Endothelial cell of umbilical vein (primary cell): ENCODE measurements at regions not wholly inside any gene's neighbourhood (a gene's known extent, or its start where the extent isn't known, plus 50 kb on each side); places are given as distances from the start of the nearest gene placed in this dataset.

Source experiments
- BruUV-seq: library from RNA; stranded (reverse); fragments of 400-500 nt; replicated peaks from 2 replicates; lab custom pipeline; 2021; lab: Mats Ljungman, UMichigan
- CTCF ChIA-PET: fragments of 300-600, 350-600 bp; sonication (Branson Sonifier 250); formaldehyde crosslinking; loops from one replicate; lab custom pipeline; 2021; ENCODE audit warnings: antibody characterized with exemption, inconsistent platforms; lab: Charles Lee
- POLR2A ChIA-PET: fragments of 300-600, 350-600 bp; sonication (Branson Sonifier 250); formaldehyde crosslinking; loops from one replicate; lab custom pipeline; 2021; ENCODE audit warnings: antibody characterized with exemption, inconsistent platforms; lab: Charles Lee
- DNase-seq: peaks from one replicate; pipeline ENCODE4 v3.0.0-alpha.2; 2011; ENCODE audit warnings: low read depth, low spot score
- FAIRE-seq: peaks from 2 replicates; lab custom pipeline; 2011; peaks lifted over from hg19 to GRCh38; lab: Jason Lieb, UNC
- H2AFZ ChIP-seq: 2 replicates; pipeline ENCODE4 v1.6.0; 2012; ENCODE audit warnings: low read depth, low read length, control low read depth, inconsistent platforms
- H3K27ac ChIP-seq: 2 replicates; pipeline ENCODE4 v1.5.1; 2011; ENCODE audit warnings: low read depth, mild to moderate bottlenecking, control low read depth, low read length, moderate library complexity; ENCODE audit not compliant: insufficient read depth
- H3K27me3 ChIP-seq, 2 experiments: 2 replicates each; pipeline versions ENCODE4 v1.6.0 to v1.6.1; 2011; ENCODE audit warnings: low read length in 2 of 2, mixed read lengths in 1 of 2; ENCODE audit not compliant: control insufficient read depth in 2 of 2, insufficient read depth in 2 of 2
- H3K36me3 ChIP-seq, 2 experiments: 2 replicates in 1 of 2; 3 replicates in 1 of 2; pipeline ENCODE4 v1.5.1; 2011; ENCODE audit warnings: low read length in 2 of 2, mild to moderate bottlenecking in 1 of 2, moderate library complexity in 1 of 2; ENCODE audit not compliant: control insufficient read depth in 2 of 2, insufficient read depth in 2 of 2; ENCODE audit errors: extremely low read depth in 1 of 2
- H3K4me1 ChIP-seq: 3 replicates; pipeline ENCODE4 v1.5.1; 2011; ENCODE audit warnings: mild to moderate bottlenecking, low read length; ENCODE audit not compliant: control insufficient read depth, insufficient read depth; ENCODE audit errors: extremely low read depth
- H3K4me2 ChIP-seq: 2 replicates; pipeline ENCODE4 v1.6.1; 2011; ENCODE audit warnings: low read length, control low read depth, mixed read lengths; ENCODE audit not compliant: insufficient read depth
- H3K4me3 ChIP-seq, 3 experiments: fragments of 200-600 bp in 1 of 3; sonication (generic), shearing (Covaris generic) in 1 of 3; replicated peaks in 1 of 3; 2 replicates each; pipeline ENCODE4 v1.5.1; 2011 to 2016; ENCODE audit warnings: control low read depth in 3 of 3, low read length in 3 of 3, mild to moderate bottlenecking in 2 of 3, inconsistent platforms in 1 of 3, low read depth in 1 of 3, moderate library complexity in 1 of 3; ENCODE audit not compliant: insufficient read depth in 1 of 3
- H3K79me2 ChIP-seq: 2 replicates; pipeline ENCODE4 v1.6.0; 2012; ENCODE audit warnings: low read length, inconsistent platforms; ENCODE audit not compliant: control insufficient read depth, insufficient read depth
- H3K9ac ChIP-seq: replicated peaks from 2 replicates; pipeline ENCODE3; 2011; ENCODE audit warnings: low read length, control low read depth; ENCODE audit not compliant: insufficient read depth; ENCODE audit errors: extremely low read depth
- H3K9me1 ChIP-seq: replicated peaks from 3 replicates; pipeline ENCODE4 v1.6.0; 2011; ENCODE audit warnings: mild to moderate bottlenecking, low read length; ENCODE audit not compliant: control insufficient read depth, insufficient read depth; ENCODE audit errors: extremely low read depth
- H3K9me3 ChIP-seq: replicated peaks from 2 replicates; pipeline ENCODE4 v1.5.1; 2012; ENCODE audit warnings: low read length, inconsistent platforms; ENCODE audit not compliant: control insufficient read depth, insufficient read depth
- H4K20me1 ChIP-seq: replicated peaks from 2 replicates; pipeline ENCODE3; 2011; ENCODE audit warnings: mild to moderate bottlenecking, low read length; ENCODE audit not compliant: control insufficient read depth, insufficient read depth; ENCODE audit errors: extremely low read depth
- CTCF ChIP-seq, 2 donors: IDR thresholded peaks; 1 replicate in 1 of 2; 2 replicates in 1 of 2; pipeline ENCODE4 v1.5.1; 2011; ENCODE audit warnings: low read length in 2 of 2, mild to moderate bottlenecking in 2 of 2, moderate library complexity in 2 of 2, control low read depth in 1 of 2, inconsistent platforms in 1 of 2, low read depth in 1 of 2; ENCODE audit not compliant: insufficient read depth in 1 of 2; ENCODE audit errors: extremely low read depth in 1 of 2
- EZH2 ChIP-seq: IDR thresholded peaks from 2 replicates; pipeline ENCODE4 v1.6.1; 2012; ENCODE audit warnings: borderline replicate concordance, low read depth, mild to moderate bottlenecking, moderate library complexity, low read length, inconsistent platforms; ENCODE audit not compliant: severe bottlenecking
- FOS ChIP-seq: IDR thresholded peaks from 2 replicates; pipeline ENCODE4 v1.6.1; 2011; ENCODE audit warnings: mild to moderate bottlenecking, low read length, moderate library complexity, borderline replicate concordance; ENCODE audit not compliant: insufficient read depth
- GATA2 ChIP-seq: IDR thresholded peaks from 2 replicates; pipeline ENCODE4 v1.7.0; 2011; ENCODE audit warnings: low read depth, mild to moderate bottlenecking, moderate library complexity, mixed read lengths, low read length; ENCODE audit not compliant: insufficient read length, insufficient read depth
- JUN ChIP-seq: IDR thresholded peaks from 2 replicates; pipeline ENCODE4 v1.6.1; 2011; ENCODE audit warnings: borderline replicate concordance, low read depth; ENCODE audit not compliant: insufficient read length, insufficient read depth
- MAX ChIP-seq: IDR thresholded peaks from 2 replicates; pipeline ENCODE4 v1.6.1; 2011; ENCODE audit not compliant: insufficient read depth, insufficient read length
- MYC ChIP-seq: IDR thresholded peaks from one replicate; pipeline ENCODE4 v1.6.1; 2011; ENCODE audit warnings: mild to moderate bottlenecking, low read depth, low read length
- POLR2A ChIP-seq: IDR thresholded peaks from 2 replicates; pipeline ENCODE4 v1.6.1; 2012; ENCODE audit warnings: low read depth, mild to moderate bottlenecking, control low read depth, low read length
- POLR2AphosphoS5 ChIP-seq: IDR thresholded peaks from 2 replicates; pipeline ENCODE4 v1.6.1; 2012; ENCODE audit warnings: low read depth, mild to moderate bottlenecking, control low read depth, low read length, moderate library complexity; ENCODE audit not compliant: insufficient read depth
- dilution Hi-C: fragments of 300-500 bp; cut with MboI; formaldehyde crosslinking; loops from one replicate; pipeline ENCODE4 v1.15.0; 2019; ENCODE audit warnings: low sequenced_read_pairs; ENCODE audit not compliant: extremely low pct_ligation_motif_present
- intact Hi-C: fragments of 100-400 bp; cut with micrococcal nuclease; formaldehyde crosslinking; loops from one replicate; pipeline ENCODE4 v1.10.0; 2022

DNA sequence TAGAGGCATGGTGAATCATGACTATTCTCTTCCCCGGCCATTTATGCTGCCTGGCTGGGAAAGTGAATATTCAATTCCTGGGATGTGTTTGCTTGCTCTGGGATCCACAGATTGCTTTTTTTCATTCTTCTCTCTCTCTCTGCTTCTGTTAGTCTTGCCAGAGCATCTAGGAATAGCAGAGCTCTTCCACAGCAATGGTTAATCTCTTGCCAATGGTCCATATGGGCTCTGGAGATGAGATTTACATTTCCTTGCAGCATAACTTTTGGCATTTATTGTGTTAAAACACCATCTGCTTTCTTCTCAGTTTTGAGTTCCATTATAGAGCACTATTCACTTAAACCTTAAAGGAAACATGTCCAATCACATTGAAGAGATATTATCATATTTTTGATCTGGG lies 59.2 kb upstream of the GUCY1A1 start:
- FAIRE-seq (no peak), DNase-seq (no peak)
- POLR2A ChIA-PET, result no interaction called here
- peaks cover 4% of the 10 kb centered on the region for H3K4me1 ChIP-seq
- no peaks in the 10 kb centered on the region for H4K20me1 ChIP-seq
- H3K9me1 ChIP-seq, result no peaks in the 10 kb centered on the region
- intact Hi-C loops, result no loop called here
- no peaks in the 10 kb centered on the region for H3K9me3 ChIP-seq
- H3K9ac ChIP-seq, result no peak overlapping the region
- dilution Hi-C loops, result no loop called here
- no peaks in the 10 kb centered on the region for H3K36me3 ChIP-seq
- no peak overlapping the region for H3K4me3 ChIP-seq
- H2AFZ ChIP-seq, result no peak overlapping the region
- H3K27ac ChIP-seq, result no peak overlapping the region
- BruUV-seq, result no TSS peak
- H3K79me2 ChIP-seq, result no peaks in the 10 kb centered on the region
- no peak overlapping the region for H3K4me2 ChIP-seq
- no peak for TF ChIP-seq POLR2A
- TF ChIP-seq MYC, result no peak
- no peak for TF ChIP-seq EZH2
- no peak for TF ChIP-seq JUN
- no peak for TF ChIP-seq CTCF (IDR thresholded peaks at IDR 0.05; ENCODE audit: extremely low read depth in 1 of 2, insufficient read depth in 1 of 2, low read depth in 1 of 2, low read length in 2 of 2)
- no peak for TF ChIP-seq FOS
- TF ChIP-seq GATA2, result no peak
- TF ChIP-seq POLR2AphosphoS5, result no peak
- TF ChIP-seq MAX, result no peak
- no peaks in the 10 kb centered on the region for H3K27me3 ChIP-seq
- CTCF ChIA-PET, result no interaction called here
